Liver (tissue), 8 donors: ENCODE measurements at regions not wholly inside any gene's neighbourhood (a gene's known extent, or its start where the extent isn't known, plus 50 kb on each side); places are given as distances from the start of the nearest gene placed in this dataset.

Experiments used
- DNase-seq: peaks from one replicate; pipeline ENCODE4 v3.0.0-alpha.2; 2017; ENCODE audit warnings: low spot score
- H3K27ac ChIP-seq, 2 donors: one replicate each; pipeline ENCODE4 v1.7.0; 2013; ENCODE audit warnings: inconsistent platforms in 2 of 2, low read length in 2 of 2, control low read depth in 1 of 2, low read depth in 1 of 2, mild to moderate bottlenecking in 1 of 2
- H3K27me3 ChIP-seq, 4 donors: one replicate each; pipeline versions ENCODE4 v1.6.1 to v1.7.0; 2013; ENCODE audit warnings: low read length in 3 of 4, inconsistent platforms in 1 of 4, mild to moderate bottlenecking in 1 of 4, moderate library complexity in 1 of 4; ENCODE audit not compliant: control insufficient read depth in 4 of 4, insufficient read depth in 4 of 4
- H3K36me3 ChIP-seq, 4 donors: one replicate each; pipeline versions ENCODE4 v1.6.1 to v1.7.0; 2013; ENCODE audit warnings: low read length in 3 of 4, mild to moderate bottlenecking in 3 of 4, low read depth in 1 of 4, moderate library complexity in 1 of 4; ENCODE audit not compliant: control insufficient read depth in 4 of 4, insufficient read depth in 3 of 4
- H3K4me1 ChIP-seq, 4 donors: one replicate each; pipeline versions ENCODE4 v1.6.1 to v1.7.0; 2013; ENCODE audit warnings: low read length in 3 of 4, mild to moderate bottlenecking in 3 of 4, moderate library complexity in 1 of 4; ENCODE audit not compliant: control insufficient read depth in 4 of 4, insufficient read depth in 4 of 4
- H3K4me3 ChIP-seq, 3 donors: one replicate each; pipeline versions ENCODE4 v1.6.1 to v1.7.0; 2013; ENCODE audit warnings: low read length in 3 of 3, control low read depth in 1 of 3, low read depth in 1 of 3, mild to moderate bottlenecking in 1 of 3
- H3K9ac ChIP-seq, 2 donors: one replicate each; pipeline ENCODE4 v1.7.0; 2013; ENCODE audit warnings: low read length in 2 of 2, mild to moderate bottlenecking in 2 of 2, moderate library complexity in 2 of 2, control low read depth in 1 of 2, low read depth in 1 of 2
- H3K9me3 ChIP-seq, 4 donors: one replicate each; pipeline versions ENCODE4 v1.6.1 to v1.7.0; 2013; ENCODE audit warnings: low read length in 3 of 4; ENCODE audit not compliant: control insufficient read depth in 4 of 4
- ATF3 ChIP-seq: IDR thresholded peaks from 2 replicates; pipeline ENCODE4 v1.6.1; 2016; ENCODE audit warnings: antibody characterized with exemption
- CTCF ChIP-seq: fragments of 150-350 bp; IDR thresholded peaks from 2 replicates; pipeline ENCODE4 v1.5.1; 2017; ENCODE audit warnings: improper control_type of control experiment, low read depth, low read length; ENCODE audit not compliant: missing input control
- EGR1 ChIP-seq, 2 donors: IDR thresholded peaks; 2 replicates each; pipeline ENCODE4 v1.6.1; 2016 to 2018; ENCODE audit warnings: antibody characterized with exemption in 2 of 2, low read depth in 2 of 2
- FOXA1 ChIP-seq: IDR thresholded peaks from 2 replicates; pipeline ENCODE4 v1.6.1; 2016; ENCODE audit warnings: antibody characterized with exemption
- FOXA2 ChIP-seq: IDR thresholded peaks from 2 replicates; pipeline ENCODE4 v1.6.1; 2016; ENCODE audit warnings: antibody characterized with exemption
- GABPA ChIP-seq, 2 donors: IDR thresholded peaks in 1 of 2; conservative IDR thresholded peaks in 1 of 2; 2 replicates each; pipeline ENCODE4 v1.6.1; 2016; ENCODE audit warnings: antibody characterized with exemption in 2 of 2, mild to moderate bottlenecking in 1 of 2, moderate library complexity in 1 of 2
- HNF4A ChIP-seq, 2 donors: conservative IDR thresholded peaks; 2 replicates each; pipeline ENCODE4 v1.6.1; 2016; ENCODE audit warnings: antibody characterized with exemption in 2 of 2, mild to moderate bottlenecking in 2 of 2
- HNF4G ChIP-seq: IDR thresholded peaks from 2 replicates; pipeline ENCODE4 v1.6.1; 2016; ENCODE audit warnings: antibody characterized with exemption
- JUND ChIP-seq, 2 donors: IDR thresholded peaks; 2 replicates each; pipeline ENCODE4 v1.6.1; 2016; ENCODE audit warnings: antibody characterized with exemption in 2 of 2
- MAX ChIP-seq: IDR thresholded peaks from 2 replicates; pipeline ENCODE4 v1.6.1; 2016; ENCODE audit warnings: antibody characterized with exemption
- NR2F2 ChIP-seq: IDR thresholded peaks from 2 replicates; pipeline ENCODE4 v1.6.1; 2016; ENCODE audit warnings: antibody characterized with exemption
- RAD21 ChIP-seq, 2 donors: IDR thresholded peaks; 2 replicates each; pipeline ENCODE4 v1.6.1; 2016; ENCODE audit warnings: antibody characterized with exemption in 2 of 2, mild to moderate bottlenecking in 2 of 2
- REST ChIP-seq: IDR thresholded peaks from 2 replicates; pipeline ENCODE4 v1.6.1; 2016; ENCODE audit warnings: antibody characterized with exemption, mild to moderate bottlenecking
- RXRA ChIP-seq, 2 donors: IDR thresholded peaks; 2 replicates each; pipeline ENCODE4 v1.6.1; 2017 to 2018; ENCODE audit warnings: antibody characterized with exemption in 2 of 2, mild to moderate bottlenecking in 1 of 2
- SP1 ChIP-seq: IDR thresholded peaks from 2 replicates; pipeline ENCODE4 v1.6.1; 2018; ENCODE audit warnings: antibody characterized with exemption, mild to moderate bottlenecking
- TAF1 ChIP-seq: conservative IDR thresholded peaks from 2 replicates; pipeline ENCODE4 v1.6.1; 2016; ENCODE audit warnings: antibody characterized with exemption, mild to moderate bottlenecking
- YY1 ChIP-seq: IDR thresholded peaks from 2 replicates; pipeline ENCODE4 v1.6.1; 2016; ENCODE audit warnings: antibody characterized with exemption, mild to moderate bottlenecking
- ZBTB33 ChIP-seq: IDR thresholded peaks from 2 replicates; pipeline ENCODE4 v1.6.1; 2016; ENCODE audit warnings: antibody characterized with exemption
- WGBS: extraction: QIAGEN DNeasy Blood & Tissue Kit; methylation state at CpG from one replicate; pipeline ENCODE4 v1.1.7; 2013; 5-methylcytosine and 5-hydroxymethylcytosine counted together
- donor health status: healthy.
- donor health status: healthy.
- donor health status: healthy.
- donor health status: healthy.
- donor health status: healthy.

- no peak for DNase-seq
- Histone ChIP-seq H3K36me3 (no peaks in the 10 kb centered on the region), H3K9ac (no peak overlapping the region), H3K27ac (no peak overlapping the region), H3K4me3 (no peak overlapping the region), H3K9me3 (no peaks in the 10 kb centered on the region), H3K4me1 (peaks cover 0 to 4% (median under 1%) of the 10 kb centered on the region in 4 donors), H3K27me3 (no peaks in the 10 kb centered on the region)
- 82% methylated on average over 4 of the region's 4 CpGs for WGBS
- TF ChIP-seq FOXA1, result no peak
- TF ChIP-seq JUND (IDR thresholded peaks at IDR 0.05), result no peak
- TF ChIP-seq CTCF, result peak; percentile 25
- TF ChIP-seq ZBTB33, result no peak
- no peak for TF ChIP-seq MAX
- TF ChIP-seq RAD21 (IDR thresholded peaks at IDR 0.05), result peak; percentile 57 to 62
- TF ChIP-seq NR2F2, result no peak
- TF ChIP-seq FOXA2, result no peak
- TF ChIP-seq TAF1, result no peak
- peak; percentile 55 to 84 for TF ChIP-seq HNF4A (conservative IDR thresholded peaks at IDR 0.05)
- TF ChIP-seq SP1, result no peak
- no peak for TF ChIP-seq EGR1 (IDR thresholded peaks at IDR 0.05; ENCODE audit: low read depth in 2 of 2)
- no peak for TF ChIP-seq GABPA (IDR thresholded peaks at IDR 0.05 in 1 of 2, conservative IDR thresholded peaks at IDR 0.05 in 1 of 2)
- TF ChIP-seq HNF4G, result no peak
- no peak for TF ChIP-seq ATF3
- no peak for TF ChIP-seq REST
- TF ChIP-seq YY1, result no peak
- TF ChIP-seq RXRA (IDR thresholded peaks at IDR 0.05), result no peak
Observed at GRCh38 chr9:4393806-4394523, 94.1 kb upstream of the GLIS3 start.
